AG09309 (cell line): ENCODE measurements at regions not wholly inside any gene's neighbourhood (a gene's known extent, or its start where the extent isn't known, plus 50 kb on each side); places are given as distances from the start of the nearest gene placed in this dataset.

Experiments
- DNase-seq: peaks from one replicate; pipeline ENCODE4 v3.0.0-alpha.2; 2010; ENCODE audit warnings: low read depth
- H3K4me3 ChIP-seq: 2 replicates; pipeline ENCODE4 v1.5.1; 2011; ENCODE audit warnings: mild to moderate bottlenecking, low read depth, low read length, moderate library complexity; ENCODE audit not compliant: control insufficient read depth
- CTCF ChIP-seq: IDR thresholded peaks from 2 replicates; pipeline ENCODE4 v1.5.1; 2011; ENCODE audit warnings: mild to moderate bottlenecking, low read depth, low read length, inconsistent platforms; ENCODE audit not compliant: insufficient read depth, control insufficient read depth; ENCODE audit errors: missing control alignments

GRCh38 chr2:42942990-42943493 lies 150.7 kb upstream of the HAAO start:
- no peak for TF ChIP-seq CTCF
- no peak for DNase-seq
- no peak overlapping the region for H3K4me3 ChIP-seq

- TF ChIP-seq CTCF: no peak
- no peak overlapping the region for H3K4me3 ChIP-seq
- DNase-seq: no peak
Measured at GRCh38 chr2:42942214-42942989, 150.0 kb upstream of the HAAO start.

GRCh38 chr2:42941633-42942176 lies 149.3 kb upstream of the HAAO start:
- DNase-seq: no peak
- H3K4me3 ChIP-seq: no peak overlapping the region
- no peak for TF ChIP-seq CTCF

- TF ChIP-seq CTCF: no peak
- no peak for DNase-seq
- H3K4me3 ChIP-seq: no peak overlapping the region
Measured at GRCh38 chr2:42939411-42940206, 147.2 kb upstream of the HAAO start.

GRCh38 chr2:42938671-42939370 lies 146.4 kb upstream of the HAAO start:
- no peak overlapping the region for H3K4me3 ChIP-seq
- no peak for DNase-seq
- TF ChIP-seq CTCF: no peak

- TF ChIP-seq CTCF: no peak
- no peak overlapping the region for H3K4me3 ChIP-seq
- no peak for DNase-seq
Measured at GRCh38 chr2:42937171-42937875, 144.9 kb upstream of the HAAO start.
